H1 (cell line): ENCODE measurements at regions not wholly inside any gene's neighbourhood (a gene's known extent, or its start where the extent isn't known, plus 50 kb on each side); places are given as distances from the start of the nearest gene placed in this dataset.

Source experiments
- CHD1 ChIP-seq: IDR thresholded peaks from 2 replicates; pipeline ENCODE4 v1.6.1; 2012; ENCODE audit warnings: low read depth, low read length, improper control_type of control experiment
- CHD2 ChIP-seq: IDR thresholded peaks from 2 replicates; pipeline ENCODE4 v1.6.1; 2012; ENCODE audit warnings: low read length, improper control_type of control experiment
- FOSL1 ChIP-seq: IDR thresholded peaks from 2 replicates; pipeline ENCODE4 v1.6.1; 2011; ENCODE audit warnings: mild to moderate bottlenecking, low read depth, low read length, moderate library complexity; ENCODE audit not compliant: insufficient read depth
- GABPA ChIP-seq: IDR thresholded peaks from 2 replicates; pipeline ENCODE4 v1.6.1; 2011; ENCODE audit warnings: mild to moderate bottlenecking, low read length, moderate library complexity, borderline replicate concordance; ENCODE audit not compliant: insufficient read depth
- KDM1A ChIP-seq: fragments of 200-600, 300-600 bp; sonication (generic); IDR thresholded peaks from 2 replicates; pipeline ENCODE4 v1.7.1; 2016; ENCODE audit warnings: mild to moderate bottlenecking, low read length, borderline replicate concordance
- POU5F1 ChIP-seq: IDR thresholded peaks from 2 replicates; pipeline ENCODE4 v1.6.1; 2011; ENCODE audit warnings: low read depth, mild to moderate bottlenecking, low read length, moderate library complexity
- SP2 ChIP-seq: IDR thresholded peaks from 2 replicates; pipeline ENCODE4 v1.6.1; 2012; ENCODE audit warnings: mild to moderate bottlenecking, low read length, inconsistent platforms
- TAF7 ChIP-seq: optimal IDR thresholded peaks from 2 replicates; pipeline ENCODE3; 2011; ENCODE audit warnings: low read depth, mild to moderate bottlenecking, inconsistent platforms, low read length, moderate library complexity, borderline replicate concordance
- TBP ChIP-seq: IDR thresholded peaks from 2 replicates; pipeline ENCODE4 v1.6.1; 2011; ENCODE audit warnings: low read depth, low read length, improper control_type of control experiment
- TEAD4 ChIP-seq: IDR thresholded peaks from 2 replicates; pipeline ENCODE4 v1.6.1; 2012; ENCODE audit warnings: low read depth, low read length, inconsistent platforms, mixed read lengths
- ZNF274 ChIP-seq: IDR thresholded peaks from 2 replicates; pipeline ENCODE4 v1.7.0; 2012; ENCODE audit warnings: low read length, borderline replicate concordance; ENCODE audit errors: extremely low read depth
- TF ChIP-seq, protein P1 (sequence below): fragments of 300-600 bp; sonication (generic); IDR thresholded peaks from 2 replicates; pipeline ENCODE4 v1.7.1; 2012; ENCODE audit warnings: low read length, moderate library complexity, mild to moderate bottlenecking, inconsistent platforms; ENCODE audit not compliant: insufficient replicate concordance
- TF ChIP-seq, protein P2 (sequence below): IDR thresholded peaks from 2 replicates; pipeline ENCODE4 v1.6.1; 2011; ENCODE audit warnings: low read depth, mild to moderate bottlenecking, low read length; ENCODE audit not compliant: insufficient read depth

DNA sequence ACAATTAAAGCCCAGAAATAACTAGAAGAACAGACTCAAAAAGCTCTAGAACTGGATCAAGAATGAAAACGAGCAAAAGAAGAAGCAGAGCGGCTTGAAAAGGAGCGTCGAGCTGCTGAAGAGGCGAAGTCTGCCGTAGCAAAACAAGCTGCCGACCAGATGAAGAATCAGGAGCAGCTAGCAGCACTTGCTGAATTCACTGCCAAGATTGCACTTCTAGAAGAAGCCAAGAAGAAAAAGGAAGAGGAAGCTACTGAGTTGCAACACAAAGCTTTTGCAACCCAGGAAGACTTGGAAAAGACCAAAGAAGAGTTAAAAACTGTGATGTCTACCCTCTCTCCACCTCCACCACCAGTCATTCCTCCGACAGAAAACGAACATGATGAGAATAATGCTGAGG, 56.1 kb upstream of the PPP4R3C start (continued):
- TF ChIP-seq, protein P1, sequence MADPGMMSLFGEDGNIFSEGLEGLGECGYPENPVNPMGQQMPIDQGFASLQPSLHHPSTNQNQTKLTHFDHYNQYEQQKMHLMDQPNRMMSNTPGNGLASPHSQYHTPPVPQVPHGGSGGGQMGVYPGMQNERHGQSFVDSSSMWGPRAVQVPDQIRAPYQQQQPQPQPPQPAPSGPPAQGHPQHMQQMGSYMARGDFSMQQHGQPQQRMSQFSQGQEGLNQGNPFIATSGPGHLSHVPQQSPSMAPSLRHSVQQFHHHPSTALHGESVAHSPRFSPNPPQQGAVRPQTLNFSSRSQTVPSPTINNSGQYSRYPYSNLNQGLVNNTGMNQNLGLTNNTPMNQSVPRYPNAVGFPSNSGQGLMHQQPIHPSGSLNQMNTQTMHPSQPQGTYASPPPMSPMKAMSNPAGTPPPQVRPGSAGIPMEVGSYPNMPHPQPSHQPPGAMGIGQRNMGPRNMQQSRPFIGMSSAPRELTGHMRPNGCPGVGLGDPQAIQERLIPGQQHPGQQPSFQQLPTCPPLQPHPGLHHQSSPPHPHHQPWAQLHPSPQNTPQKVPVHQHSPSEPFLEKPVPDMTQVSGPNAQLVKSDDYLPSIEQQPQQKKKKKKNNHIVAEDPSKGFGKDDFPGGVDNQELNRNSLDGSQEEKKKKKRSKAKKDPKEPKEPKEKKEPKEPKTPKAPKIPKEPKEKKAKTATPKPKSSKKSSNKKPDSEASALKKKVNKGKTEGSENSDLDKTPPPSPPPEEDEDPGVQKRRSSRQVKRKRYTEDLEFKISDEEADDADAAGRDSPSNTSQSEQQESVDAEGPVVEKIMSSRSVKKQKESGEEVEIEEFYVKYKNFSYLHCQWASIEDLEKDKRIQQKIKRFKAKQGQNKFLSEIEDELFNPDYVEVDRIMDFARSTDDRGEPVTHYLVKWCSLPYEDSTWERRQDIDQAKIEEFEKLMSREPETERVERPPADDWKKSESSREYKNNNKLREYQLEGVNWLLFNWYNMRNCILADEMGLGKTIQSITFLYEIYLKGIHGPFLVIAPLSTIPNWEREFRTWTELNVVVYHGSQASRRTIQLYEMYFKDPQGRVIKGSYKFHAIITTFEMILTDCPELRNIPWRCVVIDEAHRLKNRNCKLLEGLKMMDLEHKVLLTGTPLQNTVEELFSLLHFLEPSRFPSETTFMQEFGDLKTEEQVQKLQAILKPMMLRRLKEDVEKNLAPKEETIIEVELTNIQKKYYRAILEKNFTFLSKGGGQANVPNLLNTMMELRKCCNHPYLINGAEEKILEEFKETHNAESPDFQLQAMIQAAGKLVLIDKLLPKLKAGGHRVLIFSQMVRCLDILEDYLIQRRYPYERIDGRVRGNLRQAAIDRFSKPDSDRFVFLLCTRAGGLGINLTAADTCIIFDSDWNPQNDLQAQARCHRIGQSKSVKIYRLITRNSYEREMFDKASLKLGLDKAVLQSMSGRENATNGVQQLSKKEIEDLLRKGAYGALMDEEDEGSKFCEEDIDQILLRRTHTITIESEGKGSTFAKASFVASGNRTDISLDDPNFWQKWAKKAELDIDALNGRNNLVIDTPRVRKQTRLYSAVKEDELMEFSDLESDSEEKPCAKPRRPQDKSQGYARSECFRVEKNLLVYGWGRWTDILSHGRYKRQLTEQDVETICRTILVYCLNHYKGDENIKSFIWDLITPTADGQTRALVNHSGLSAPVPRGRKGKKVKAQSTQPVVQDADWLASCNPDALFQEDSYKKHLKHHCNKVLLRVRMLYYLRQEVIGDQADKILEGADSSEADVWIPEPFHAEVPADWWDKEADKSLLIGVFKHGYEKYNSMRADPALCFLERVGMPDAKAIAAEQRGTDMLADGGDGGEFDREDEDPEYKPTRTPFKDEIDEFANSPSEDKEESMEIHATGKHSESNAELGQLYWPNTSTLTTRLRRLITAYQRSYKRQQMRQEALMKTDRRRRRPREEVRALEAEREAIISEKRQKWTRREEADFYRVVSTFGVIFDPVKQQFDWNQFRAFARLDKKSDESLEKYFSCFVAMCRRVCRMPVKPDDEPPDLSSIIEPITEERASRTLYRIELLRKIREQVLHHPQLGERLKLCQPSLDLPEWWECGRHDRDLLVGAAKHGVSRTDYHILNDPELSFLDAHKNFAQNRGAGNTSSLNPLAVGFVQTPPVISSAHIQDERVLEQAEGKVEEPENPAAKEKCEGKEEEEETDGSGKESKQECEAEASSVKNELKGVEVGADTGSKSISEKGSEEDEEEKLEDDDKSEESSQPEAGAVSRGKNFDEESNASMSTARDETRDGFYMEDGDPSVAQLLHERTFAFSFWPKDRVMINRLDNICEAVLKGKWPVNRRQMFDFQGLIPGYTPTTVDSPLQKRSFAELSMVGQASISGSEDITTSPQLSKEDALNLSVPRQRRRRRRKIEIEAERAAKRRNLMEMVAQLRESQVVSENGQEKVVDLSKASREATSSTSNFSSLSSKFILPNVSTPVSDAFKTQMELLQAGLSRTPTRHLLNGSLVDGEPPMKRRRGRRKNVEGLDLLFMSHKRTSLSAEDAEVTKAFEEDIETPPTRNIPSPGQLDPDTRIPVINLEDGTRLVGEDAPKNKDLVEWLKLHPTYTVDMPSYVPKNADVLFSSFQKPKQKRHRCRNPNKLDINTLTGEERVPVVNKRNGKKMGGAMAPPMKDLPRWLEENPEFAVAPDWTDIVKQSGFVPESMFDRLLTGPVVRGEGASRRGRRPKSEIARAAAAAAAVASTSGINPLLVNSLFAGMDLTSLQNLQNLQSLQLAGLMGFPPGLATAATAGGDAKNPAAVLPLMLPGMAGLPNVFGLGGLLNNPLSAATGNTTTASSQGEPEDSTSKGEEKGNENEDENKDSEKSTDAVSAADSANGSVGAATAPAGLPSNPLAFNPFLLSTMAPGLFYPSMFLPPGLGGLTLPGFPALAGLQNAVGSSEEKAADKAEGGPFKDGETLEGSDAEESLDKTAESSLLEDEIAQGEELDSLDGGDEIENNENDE, result no peak
- no peak for TF ChIP-seq TAF7
- no peak for TF ChIP-seq SP2
- TF ChIP-seq, protein P2, sequence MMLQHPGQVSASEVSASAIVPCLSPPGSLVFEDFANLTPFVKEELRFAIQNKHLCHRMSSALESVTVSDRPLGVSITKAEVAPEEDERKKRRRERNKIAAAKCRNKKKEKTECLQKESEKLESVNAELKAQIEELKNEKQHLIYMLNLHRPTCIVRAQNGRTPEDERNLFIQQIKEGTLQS, result no peak
- TF ChIP-seq CHD1, result no peak
- TF ChIP-seq ZNF274, result no peak
- TF ChIP-seq POU5F1, result no peak
- no peak for TF ChIP-seq KDM1A
- no peak for TF ChIP-seq TEAD4
- TF ChIP-seq TBP, result no peak
- TF ChIP-seq GABPA, result no peak
- TF ChIP-seq FOSL1, result no peak
- TF ChIP-seq CHD2, result no peak
